ENCODE measurements at regions not wholly inside any gene's neighbourhood (a gene's known extent, or its start where the extent isn't known, plus 50 kb on each side); places are given as distances from the start of the nearest gene placed in this dataset.
"Not testable (repeated sequence)": the region's sequence is repeated elsewhere in the genome, so short reads cannot be mapped to it uniquely, and the experiment has no call there.

DNA sequence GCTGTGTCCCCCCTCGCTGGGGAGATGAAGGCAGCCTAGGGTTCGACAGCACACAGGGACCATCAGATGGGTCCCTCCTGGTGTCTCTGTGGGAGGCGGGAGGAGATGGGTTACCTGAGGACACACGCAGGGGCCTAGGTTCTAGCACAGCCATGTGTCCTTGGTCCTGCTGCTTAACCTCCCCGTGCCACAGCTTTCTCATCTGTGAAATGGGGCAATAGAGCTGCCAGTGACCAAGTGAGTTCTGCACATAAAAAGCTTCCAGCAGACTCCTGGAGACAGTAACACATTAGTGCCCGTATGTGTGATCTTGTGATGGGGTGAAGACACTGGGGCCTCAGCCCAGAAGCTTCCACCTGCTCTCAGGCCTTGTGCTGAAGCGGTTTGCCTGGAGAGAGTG is 96.0 kb upstream of the GSE1 start:
- TF ChIP-seq POLR2A (IDR thresholded peaks at IDR 0.05), result no peak
- TF ChIP-seq, protein P1, sequence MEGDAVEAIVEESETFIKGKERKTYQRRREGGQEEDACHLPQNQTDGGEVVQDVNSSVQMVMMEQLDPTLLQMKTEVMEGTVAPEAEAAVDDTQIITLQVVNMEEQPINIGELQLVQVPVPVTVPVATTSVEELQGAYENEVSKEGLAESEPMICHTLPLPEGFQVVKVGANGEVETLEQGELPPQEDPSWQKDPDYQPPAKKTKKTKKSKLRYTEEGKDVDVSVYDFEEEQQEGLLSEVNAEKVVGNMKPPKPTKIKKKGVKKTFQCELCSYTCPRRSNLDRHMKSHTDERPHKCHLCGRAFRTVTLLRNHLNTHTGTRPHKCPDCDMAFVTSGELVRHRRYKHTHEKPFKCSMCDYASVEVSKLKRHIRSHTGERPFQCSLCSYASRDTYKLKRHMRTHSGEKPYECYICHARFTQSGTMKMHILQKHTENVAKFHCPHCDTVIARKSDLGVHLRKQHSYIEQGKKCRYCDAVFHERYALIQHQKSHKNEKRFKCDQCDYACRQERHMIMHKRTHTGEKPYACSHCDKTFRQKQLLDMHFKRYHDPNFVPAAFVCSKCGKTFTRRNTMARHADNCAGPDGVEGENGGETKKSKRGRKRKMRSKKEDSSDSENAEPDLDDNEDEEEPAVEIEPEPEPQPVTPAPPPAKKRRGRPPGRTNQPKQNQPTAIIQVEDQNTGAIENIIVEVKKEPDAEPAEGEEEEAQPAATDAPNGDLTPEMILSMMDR (IDR thresholded peaks at IDR 0.05), result no peak
- intact Hi-C loops (cut with DNase I), result no loop called here
- H3K9me3 ChIP-seq (replicated peaks in 1 of 3), result no peaks in the 10 kb centered on the region
- no peaks in the 10 kb centered on the region for H3K27me3 ChIP-seq
- no peak for DNase-seq
- H3K4me3 ChIP-seq, result no peak overlapping the region
- no peaks in the 10 kb centered on the region for H3K36me3 ChIP-seq (replicated peaks in 1 of 2)
- WGBS, 4 donors, result 94 to 98% (median 97%) methylated on average over 5 to 7 of the region's 7 CpGs
- H3K4me1 ChIP-seq (replicated peaks in 1 of 2), result peaks cover 15 to 25% of the 10 kb centered on the region in 2 donors
- no peak overlapping the region for H3K27ac ChIP-seq

DNA sequence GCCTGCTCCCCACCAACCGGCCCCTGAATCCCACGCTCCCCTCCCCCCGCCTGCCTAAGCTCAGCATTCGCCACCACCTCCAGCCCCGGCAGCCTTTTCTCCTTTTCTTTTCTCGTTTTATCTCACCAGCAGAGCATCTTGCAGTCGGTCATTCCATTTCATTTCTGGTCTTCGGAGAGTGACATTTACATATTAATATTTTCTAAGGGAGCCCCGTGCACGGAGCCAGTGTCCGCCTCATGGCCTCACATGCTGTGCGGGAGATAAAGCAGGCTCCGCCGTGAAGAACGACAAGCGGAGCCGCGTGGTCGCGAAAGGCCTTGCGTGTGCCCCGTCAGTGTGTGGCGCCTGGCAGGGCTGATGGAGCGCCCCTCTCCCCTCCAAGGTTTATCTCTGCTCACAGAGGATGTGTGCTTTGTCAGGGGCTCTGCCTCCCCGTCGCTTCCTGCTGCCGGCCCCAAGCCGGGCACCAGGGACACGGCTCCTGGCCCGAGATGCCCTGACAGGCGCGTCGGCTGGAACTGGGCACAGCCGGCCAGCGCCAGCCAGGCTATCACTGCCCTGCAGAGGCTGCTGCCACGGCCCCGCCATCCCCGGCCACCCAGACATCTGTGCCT is 95.5 kb upstream of the GSE1 start:
- H3K4me3 ChIP-seq, result no peak overlapping the region
- intact Hi-C loops (cut with DNase I), result no loop called here
- H3K4me1 ChIP-seq (replicated peaks in 1 of 2), result peaks cover 15 to 25% of the 10 kb centered on the region in 2 donors
- no peak for TF ChIP-seq POLR2A (IDR thresholded peaks at IDR 0.05)
- TF ChIP-seq, protein P1 (IDR thresholded peaks at IDR 0.05), result no peak
- no peaks in the 10 kb centered on the region for H3K27me3 ChIP-seq
- no peak for DNase-seq
- H3K9me3 ChIP-seq (replicated peaks in 1 of 3), result no peaks in the 10 kb centered on the region
- no peaks in the 10 kb centered on the region for H3K36me3 ChIP-seq (replicated peaks in 1 of 2)
- 86 to 90% (median 88%) methylated on average over 25 to 38 of the region's 38 CpGs for WGBS, 4 donors
- peak overlapping the region in 1 of 5 donors; percentile 29 for H3K27ac ChIP-seq

DNA sequence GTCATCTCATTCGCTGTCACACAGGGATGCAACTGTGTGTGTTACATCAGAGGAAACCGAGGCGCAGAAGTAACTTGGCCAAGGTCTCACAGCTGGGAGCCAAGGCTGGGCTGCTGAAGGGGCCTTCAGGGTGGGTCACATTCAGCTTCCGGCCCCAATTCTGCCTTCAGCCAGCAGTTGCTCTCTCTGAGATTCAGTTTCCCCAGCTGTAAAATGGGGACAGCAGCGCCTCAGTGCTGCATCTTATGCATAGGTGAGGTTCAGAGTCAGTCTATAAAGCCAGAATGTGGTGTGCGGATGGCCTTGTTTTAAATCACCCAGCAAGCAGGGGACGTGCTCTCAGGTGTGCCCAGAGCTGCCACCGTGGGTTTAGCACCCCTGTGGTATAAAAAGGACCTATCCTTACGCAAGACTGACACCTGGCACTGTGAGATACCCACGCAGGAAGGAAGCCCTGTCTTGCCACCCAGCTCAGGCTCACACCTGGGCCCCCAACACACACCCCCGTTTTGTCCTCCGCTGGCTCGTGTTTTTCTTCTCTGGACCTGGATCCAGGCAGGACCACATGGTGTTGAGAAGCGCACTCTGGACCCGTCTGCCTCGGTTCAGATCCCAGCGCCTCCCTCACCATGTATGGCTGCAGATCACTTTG is 94.6 kb upstream of the GSE1 start:
- Histone ChIP-seq H3K27me3 (no peaks in the 10 kb centered on the region), H3K27ac (no peak overlapping the region), H3K4me1 (replicated peaks in 1 of 2) (peaks cover 15 to 33% of the 10 kb centered on the region in 2 donors), H3K4me3 (no peak overlapping the region), H3K9me3 (replicated peaks in 1 of 3) (no peaks in the 10 kb centered on the region), H3K36me3 (replicated peaks in 1 of 2) (no peaks in the 10 kb centered on the region)
- TF ChIP-seq POLR2A (IDR thresholded peaks at IDR 0.05), result no peak
- TF ChIP-seq, protein P1 (IDR thresholded peaks at IDR 0.05), result no peak
- WGBS, 4 donors, result 92 to 96% (median 94%) methylated on average over 11 to 17 of the region's 17 CpGs
- DNase-seq, result no peak
- intact Hi-C loops (cut with DNase I), result no loop called here

DNA sequence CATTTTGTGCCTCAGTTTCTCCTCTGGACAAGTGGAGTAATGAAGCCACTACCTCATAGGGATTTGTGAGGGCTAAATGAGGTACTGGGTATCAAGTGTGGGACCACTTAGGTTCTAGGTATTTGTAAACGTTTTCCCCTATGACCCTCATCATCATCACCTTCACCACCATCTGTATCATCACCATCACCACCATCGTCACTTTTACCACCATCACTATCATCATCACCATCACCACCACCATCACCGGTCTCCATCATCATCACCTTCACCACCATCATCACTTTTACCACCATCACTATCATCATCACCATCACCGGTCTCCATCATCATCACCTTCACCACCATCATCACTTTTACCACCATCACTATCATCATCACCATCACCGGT is 94.1 kb upstream of the GSE1 start:
- H3K36me3 ChIP-seq (replicated peaks in 1 of 2); H3K9me3 ChIP-seq (replicated peaks in 1 of 3); H3K4me3 ChIP-seq; H3K27ac ChIP-seq; H3K27me3 ChIP-seq; DNase-seq; intact Hi-C loops (cut with DNase I): not testable (repeated sequence)
- peaks cover 14 to 33% of the 10 kb centered on the region in 2 donors for H3K4me1 ChIP-seq (replicated peaks in 1 of 2)
- WGBS, 4 donors, result 53 to 83% (median 75%) methylated on average over 4 to 5 of the region's 5 CpGs
